HCT116 (cell line): ENCODE measurements at regions not wholly inside any gene's neighbourhood (a gene's known extent, or its start where the extent isn't known, plus 50 kb on each side); places are given as distances from the start of the nearest gene placed in this dataset.

ENCODE experiments used
- ATAC-seq: fragments of 200-7000 bp; cut with Tn5 transposase; 2 replicates; pipeline ENCODE4 v1.9.1; 2020; ENCODE audit warnings: mild to moderate bottlenecking, moderate library complexity
- BruUV-seq: library from RNA; stranded (reverse); fragments of 400-500 nt; replicated peaks from 2 replicates; lab custom pipeline; 2021; lab: Mats Ljungman, UMichigan
- CTCF ChIA-PET: fragments of 300-600 bp; sonication (Branson Sonifier 250); formaldehyde crosslinking; loops from one replicate; lab custom pipeline; 2021; ENCODE audit warnings: antibody characterized with exemption; lab: Charles Lee
- POLR2A ChIA-PET: fragments of 300-600, 350-600 bp; sonication (Branson Sonifier 250); formaldehyde crosslinking; loops from one replicate; lab custom pipeline; 2021; ENCODE audit warnings: antibody characterized with exemption; lab: Charles Lee
- RAD21 ChIA-PET, 2 experiments: fragments of 300-600 bp; sonication (Branson Sonifier 250); formaldehyde crosslinking; loops; one replicate each; lab custom pipeline; 2023; ENCODE audit warnings: low total read pairs in 2 of 2; ENCODE audit not compliant: uncharacterized antibody in 2 of 2, unreplicated experiment in 2 of 2, low non-redundant PET in 1 of 2; lab: Charles Lee
- DNase-seq: peaks from one replicate; pipeline ENCODE4 v3.0.0-alpha.2; 2010; ENCODE audit warnings: low read depth, low spot score
- H2AFZ ChIP-seq: fragments of 200-600 bp; shearing (Covaris generic), sonication (generic); 2 replicates; pipeline ENCODE4 v1.6.1; 2017; ENCODE audit warnings: low read depth, mixed run types, mixed read lengths, antibody characterized with exemption, low read length; ENCODE audit not compliant: poor library complexity, severe bottlenecking
- H3K27ac ChIP-seq: 2 replicates; pipeline ENCODE4 v1.5.1; 2012; ENCODE audit warnings: low read depth, low read length
- H3K27me3 ChIP-seq: fragments of 200-600 bp; sonication (generic); 2 replicates; pipeline ENCODE4 v1.6.1; 2016; ENCODE audit warnings: mixed run types, low read length, mixed read lengths; ENCODE audit not compliant: insufficient read depth
- H3K36me3 ChIP-seq, 2 experiments: fragments of 200-500 bp in 1 of 2; fragments of 200-600 bp in 1 of 2; sonication (Bioruptor generic) in 1 of 2; sonication (generic) in 1 of 2; 2 replicates each; pipeline versions ENCODE4 v1.5.1 to v1.6.1; 2014 to 2016; ENCODE audit warnings: low read length in 2 of 2, inconsistent platforms in 1 of 2, mixed read lengths in 1 of 2, mixed run types in 1 of 2; ENCODE audit not compliant: insufficient read depth in 2 of 2, control insufficient read depth in 1 of 2
- H3K4me1 ChIP-seq, 2 experiments: fragments of 200-600 bp in 1 of 2; sonication (generic) in 1 of 2; 2 replicates each; pipeline versions ENCODE4 v1.5.1 to v1.6.1; 2012 to 2017; ENCODE audit warnings: low read length in 2 of 2, inconsistent platforms in 1 of 2, mild to moderate bottlenecking in 1 of 2, mixed read lengths in 1 of 2, mixed run types in 1 of 2, moderate library complexity in 1 of 2; ENCODE audit not compliant: insufficient read depth in 2 of 2, control insufficient read depth in 1 of 2
- H3K4me2 ChIP-seq: fragments of 200-600 bp; sonication (generic); 2 replicates; pipeline ENCODE4 v1.6.1; 2017; ENCODE audit warnings: mixed run types, low read length, mixed read lengths
- H3K4me3 ChIP-seq, 2 experiments: fragments of 200-600 bp in 1 of 2; sonication (generic) in 1 of 2; replicated peaks in 1 of 2; 2 replicates each; pipeline ENCODE4 v1.5.1; 2011 to 2016; ENCODE audit warnings: low read length in 2 of 2, control low read depth in 1 of 2, low read depth in 1 of 2, mild to moderate bottlenecking in 1 of 2, mixed read lengths in 1 of 2, mixed run types in 1 of 2
- H3K79me2 ChIP-seq: fragments of 200-600 bp; sonication (generic); 2 replicates; pipeline ENCODE4 v1.6.1; 2017; ENCODE audit warnings: mild to moderate bottlenecking, mixed run types, low read length, moderate library complexity, mixed read lengths; ENCODE audit not compliant: insufficient read depth
- H3K9ac ChIP-seq: fragments of 200-600 bp; sonication (generic); 2 replicates; pipeline ENCODE4 v1.6.1; 2016; ENCODE audit warnings: low read length, mixed read lengths
- H3K9me2 ChIP-seq: fragments of 200-600 bp; sonication (generic), shearing (Covaris generic); 2 replicates; pipeline ENCODE4 v1.6.1; 2017; ENCODE audit warnings: mixed run types, mild to moderate bottlenecking, moderate library complexity; ENCODE audit not compliant: insufficient read depth
- H3K9me3 ChIP-seq, 2 experiments: fragments of 200-500 bp in 1 of 2; fragments of 200-600 bp in 1 of 2; sonication (Bioruptor generic) in 1 of 2; sonication (generic) in 1 of 2; 2 replicates each; pipeline ENCODE4 v1.6.1; 2014 to 2017; ENCODE audit warnings: low read length in 2 of 2, mixed read lengths in 2 of 2, inconsistent platforms in 1 of 2, low read depth in 1 of 2, mild to moderate bottlenecking in 1 of 2, mixed run types in 1 of 2, moderate library complexity in 1 of 2; ENCODE audit not compliant: control insufficient read depth in 1 of 2, insufficient read depth in 1 of 2
- H4K20me1 ChIP-seq: fragments of 200-600 bp; sonication (generic), shearing (Covaris generic); 2 replicates; pipeline ENCODE4 v1.6.1; 2017; ENCODE audit warnings: mixed run types, mild to moderate bottlenecking, moderate library complexity; ENCODE audit not compliant: insufficient read depth
- CBX3 ChIP-seq: IDR thresholded peaks from 2 replicates; pipeline ENCODE4 v1.6.1; 2012; ENCODE audit warnings: low read depth
- EGR1 ChIP-seq: IDR thresholded peaks from 2 replicates; pipeline ENCODE4 v1.6.1; 2012; ENCODE audit warnings: low read depth
- FOSL1 ChIP-seq: IDR thresholded peaks from 2 replicates; pipeline ENCODE4 v1.6.1; 2012; ENCODE audit warnings: low read depth
- JUND ChIP-seq: IDR thresholded peaks from 2 replicates; pipeline ENCODE4 v1.6.1; 2012
- POLR2AphosphoS5 ChIP-seq: IDR thresholded peaks from 2 replicates; pipeline ENCODE4 v1.6.1; 2011; ENCODE audit warnings: mild to moderate bottlenecking, low read depth, low read length, moderate library complexity
- SIN3A ChIP-seq: IDR thresholded peaks from 2 replicates; pipeline ENCODE4 v1.6.1; 2012; ENCODE audit warnings: low read depth
- SP1 ChIP-seq: IDR thresholded peaks from 2 replicates; pipeline ENCODE4 v1.6.1; 2012; ENCODE audit warnings: low read depth
- TCF7L2 ChIP-seq: IDR thresholded peaks from 2 replicates; pipeline ENCODE4 v1.7.0; 2011; ENCODE audit warnings: borderline replicate concordance, inconsistent platforms; ENCODE audit not compliant: insufficient read depth, insufficient read length; ENCODE audit errors: extremely low read depth
- ZNF274 ChIP-seq: fragments of 200-500 bp; sonication (Bioruptor generic); IDR thresholded peaks from 2 replicates; pipeline ENCODE4 v1.6.1; 2014; ENCODE audit warnings: mild to moderate bottlenecking, low read depth, low read length, inconsistent platforms
- intact Hi-C: fragments of 100-400 bp; cut with micrococcal nuclease; formaldehyde crosslinking; loops from 2 replicates; pipeline ENCODE4 v1.10.0; 2022
- TF ChIP-seq, protein P1 (sequence below): IDR thresholded peaks from 2 replicates; pipeline ENCODE4 v1.6.1; 2012

DNA sequence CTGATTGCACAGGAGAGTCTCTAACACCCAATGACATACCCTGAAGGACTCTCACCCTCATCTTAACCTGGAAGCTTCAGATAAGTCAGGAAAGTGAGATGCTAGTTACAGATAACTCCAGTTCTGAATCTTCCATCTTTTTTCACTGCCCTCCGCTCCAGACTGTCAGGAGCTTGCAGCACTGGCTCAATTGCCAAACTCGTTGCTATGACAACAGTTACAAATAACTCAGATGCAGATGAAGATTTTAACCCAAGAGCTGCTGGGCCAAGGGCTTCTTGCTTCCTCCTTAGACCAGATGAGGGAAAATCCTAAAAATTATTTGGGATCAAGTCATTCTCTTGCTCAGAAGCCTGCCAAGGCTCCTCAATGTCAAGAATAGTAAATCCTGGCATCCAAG lies 109.1 kb upstream of the HUWE1 start:
- no peaks in the 10 kb centered on the region for H3K9me2 ChIP-seq
- no peaks in the 10 kb centered on the region for H4K20me1 ChIP-seq
- intact Hi-C loops: no loop called here
- TF ChIP-seq SIN3A: no peak
- H3K27me3 ChIP-seq: no peaks in the 10 kb centered on the region
- no TSS peak for BruUV-seq
- no peaks in the 10 kb centered on the region for H3K9me3 ChIP-seq
- ChIA-PET CTCF (no interaction called here), POLR2A (no interaction called here), RAD21 (no interaction called here)
- H2AFZ ChIP-seq: no peak overlapping the region
- no peak overlapping the region for H3K27ac ChIP-seq
- no peak for ATAC-seq
- H3K79me2 ChIP-seq: no peaks in the 10 kb centered on the region
- H3K4me3 ChIP-seq: no peak overlapping the region
- H3K4me1 ChIP-seq: no peaks in the 10 kb centered on the region
- no peaks in the 10 kb centered on the region for H3K36me3 ChIP-seq
- H3K9ac ChIP-seq: no peak overlapping the region
- H3K4me2 ChIP-seq: no peak overlapping the region
- DNase-seq: no peak

- no peak for TF ChIP-seq CBX3
- no peak for TF ChIP-seq TCF7L2
- TF ChIP-seq, protein P1, sequence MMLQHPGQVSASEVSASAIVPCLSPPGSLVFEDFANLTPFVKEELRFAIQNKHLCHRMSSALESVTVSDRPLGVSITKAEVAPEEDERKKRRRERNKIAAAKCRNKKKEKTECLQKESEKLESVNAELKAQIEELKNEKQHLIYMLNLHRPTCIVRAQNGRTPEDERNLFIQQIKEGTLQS: no peak
- TF ChIP-seq JUND: no peak
- TF ChIP-seq ZNF274: no peak
- TF ChIP-seq FOSL1: no peak
- no peak for TF ChIP-seq POLR2AphosphoS5
- no peak for TF ChIP-seq EGR1
- no peak for TF ChIP-seq SP1
- Histone ChIP-seq H3K79me2 (no peaks in the 10 kb centered on the region), H3K36me3 (no peaks in the 10 kb centered on the region), H4K20me1 (no peaks in the 10 kb centered on the region), H2AFZ (no peak overlapping the region), H3K9me2 (no peaks in the 10 kb centered on the region), H3K27me3 (no peaks in the 10 kb centered on the region), H3K4me1 (no peaks in the 10 kb centered on the region), H3K9ac (no peak overlapping the region), H3K27ac (no peak overlapping the region), H3K4me2 (no peak overlapping the region), H3K9me3 (no peaks in the 10 kb centered on the region), H3K4me3 (no peak overlapping the region)
- BruUV-seq: no TSS peak
- DNase-seq (no peak), ATAC-seq (no peak)
- intact Hi-C loops: no loop called here
- POLR2A ChIA-PET: interaction anchor here (0.9 kb wide), 1 partner anchor 108 kb away, joined by 3 read pairs; no protein-coding TSS in a partner anchor
- CTCF ChIA-PET: no interaction called here
- RAD21 ChIA-PET: no interaction called here
Observed at GRCh38 chrX:53794181-53794580, 107.7 kb upstream of the HUWE1 start.
